Esophagus (tissue), 2 donors: ENCODE measurements at regions not wholly inside any gene's neighbourhood (a gene's known extent, or its start where the extent isn't known, plus 50 kb on each side); places are given as distances from the start of the nearest gene placed in this dataset.

Source experiments
- H3K27ac ChIP-seq, 2 donors: one replicate each; pipeline ENCODE4 v1.5.1; 2013; ENCODE audit warnings: low read depth in 2 of 2, mild to moderate bottlenecking in 2 of 2, inconsistent platforms in 1 of 2, low read length in 1 of 2, moderate library complexity in 1 of 2
- H3K27me3 ChIP-seq, 2 donors: one replicate each; pipeline ENCODE4 v1.6.1; 2013; ENCODE audit warnings: low read length in 2 of 2, control low read depth in 1 of 2, mild to moderate bottlenecking in 1 of 2; ENCODE audit not compliant: insufficient read depth in 2 of 2, control insufficient read depth in 1 of 2
- H3K36me3 ChIP-seq, 2 donors: one replicate each; pipeline ENCODE4 v1.6.1; 2013; ENCODE audit warnings: low read length in 1 of 2; ENCODE audit not compliant: control insufficient read depth in 2 of 2, insufficient read depth in 2 of 2
- H3K4me1 ChIP-seq, 2 donors: one replicate each; pipeline ENCODE4 v1.6.1; 2013; ENCODE audit warnings: low read length in 1 of 2; ENCODE audit not compliant: control insufficient read depth in 2 of 2, insufficient read depth in 2 of 2
- H3K4me3 ChIP-seq, 2 donors: one replicate each; pipeline ENCODE4 v1.5.1; 2013; ENCODE audit warnings: low read length in 2 of 2, mild to moderate bottlenecking in 2 of 2, low read depth in 1 of 2, moderate library complexity in 1 of 2
- H3K9me3 ChIP-seq, 2 donors: one replicate each; pipeline ENCODE4 v1.6.1; 2013; ENCODE audit warnings: mild to moderate bottlenecking in 2 of 2, low read depth in 1 of 2, low read length in 1 of 2, moderate library complexity in 1 of 2; ENCODE audit not compliant: control insufficient read depth in 2 of 2, insufficient read depth in 1 of 2
- WGBS, 2 donors: extraction: QIAGEN DNeasy Blood & Tissue Kit; methylation state at CpG; one replicate each; pipeline ENCODE4 v1.1.7; 2013; 5-methylcytosine and 5-hydroxymethylcytosine counted together
- donor health status: healthy with polysubstance abuse.
- donor health status: Bipolar disorder and iron deficiency.

DNA sequence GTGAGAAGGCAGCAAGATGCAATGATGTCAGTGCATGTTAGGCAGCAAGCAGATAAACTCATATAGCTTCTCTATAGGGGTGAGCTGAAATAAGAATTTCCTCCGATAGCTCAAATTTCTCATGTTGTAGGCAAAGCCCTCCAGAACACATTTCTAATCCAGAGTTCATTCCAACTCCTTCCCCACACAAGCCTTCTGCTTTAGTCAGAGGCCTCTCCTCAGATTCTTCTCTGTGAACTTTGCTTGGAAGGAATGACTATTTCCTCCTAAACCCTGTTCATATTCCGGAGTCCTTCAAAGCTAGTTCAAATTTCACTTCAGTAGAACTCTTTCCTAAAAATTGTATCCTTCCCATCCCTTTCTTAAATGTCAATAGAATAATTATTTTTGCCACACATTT, 144.8 kb downstream of the KCNJ2 start:
- no peaks in the 10 kb centered on the region for H3K4me1 ChIP-seq
- 82 to 87% methylated on average over 2 of the region's 2 CpGs for WGBS, 2 donors

DNA sequence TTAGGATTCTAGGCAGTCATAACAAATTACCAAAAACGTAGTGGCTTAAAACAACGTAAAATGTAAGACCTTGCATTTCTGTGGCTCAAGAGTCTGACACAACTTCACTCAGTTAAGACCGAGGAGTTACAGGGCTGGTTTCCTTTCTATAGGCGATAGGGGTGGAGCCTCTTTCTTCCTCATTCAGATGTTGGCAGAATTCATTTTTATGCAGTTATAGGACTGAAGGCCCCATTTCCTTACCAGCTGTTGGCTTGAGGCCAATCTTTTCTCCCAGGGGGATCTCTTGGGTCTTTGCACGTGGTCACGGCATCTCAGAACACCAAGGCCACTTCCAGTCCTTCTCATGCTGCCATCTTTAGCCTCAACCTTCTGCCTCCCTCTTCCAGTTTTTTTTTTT, 145.2 kb downstream of the KCNJ2 start:
- WGBS, 2 donors = 78% methylated on average over 6 of the region's 6 CpGs
- no peak overlapping the region for H3K27ac ChIP-seq
- no peaks in the 10 kb centered on the region for H3K9me3 ChIP-seq
- H3K4me3 ChIP-seq = no peak overlapping the region
- no peaks in the 10 kb centered on the region for H3K36me3 ChIP-seq
- H3K27me3 ChIP-seq = peaks cover 0 to 2% of the 10 kb centered on the region in 2 donors
- no peaks in the 10 kb centered on the region for H3K4me1 ChIP-seq

More for the DNA sequence above, 144.8 kb downstream of the KCNJ2 start:
- Histone ChIP-seq H3K4me3 (no peak overlapping the region), H3K9me3 (no peaks in the 10 kb centered on the region), H3K27me3 (peaks cover 0 to 2% of the 10 kb centered on the region in 2 donors), H3K27ac (no peak overlapping the region), H3K36me3 (no peaks in the 10 kb centered on the region)

DNA sequence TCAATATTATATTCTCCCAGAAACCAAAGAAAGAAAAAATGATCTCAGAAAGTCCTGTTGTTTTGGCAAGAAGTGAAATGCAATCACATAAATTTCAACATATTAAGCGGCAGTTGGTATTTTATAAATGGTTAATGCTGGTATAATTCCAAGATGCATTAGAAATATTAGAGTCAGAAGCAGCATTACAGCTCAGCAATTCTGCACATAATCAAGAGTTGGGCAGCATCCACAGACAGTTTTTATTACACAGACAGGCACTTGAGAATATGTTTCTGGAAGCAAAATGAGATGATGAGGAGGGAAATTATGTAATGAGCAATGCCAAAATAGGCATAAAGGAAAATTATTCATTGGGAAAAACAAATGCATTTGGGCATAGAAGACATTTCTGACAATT, 148.1 kb downstream of the KCNJ2 start:
- H3K27ac ChIP-seq = no peak overlapping the region
- H3K4me1 ChIP-seq = no peaks in the 10 kb centered on the region
- WGBS, 2 donors = 69 to 72% methylated on average over 1 of the region's 1 CpG

DNA sequence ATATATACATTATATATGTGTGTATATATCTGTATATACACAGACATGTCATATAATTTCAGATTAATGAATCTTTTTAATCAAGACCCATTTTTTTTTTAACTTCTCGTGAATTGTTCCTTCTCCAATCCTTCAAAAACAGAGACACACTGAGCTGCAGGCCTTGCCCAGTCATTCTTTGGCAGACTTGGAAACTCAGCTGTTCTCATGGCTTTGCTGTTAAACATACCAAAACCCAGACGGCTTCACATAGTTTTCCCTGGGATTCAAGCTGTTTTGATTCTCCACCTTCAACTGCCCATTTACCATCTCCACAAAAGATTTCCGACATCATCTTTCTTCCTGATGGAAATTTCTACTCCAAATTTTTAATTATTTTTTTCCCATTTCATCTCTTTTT, 148.7 kb downstream of the KCNJ2 start:
- H3K9me3 ChIP-seq = no peaks in the 10 kb centered on the region
- H3K27ac ChIP-seq = no peak overlapping the region
- H3K4me1 ChIP-seq = no peaks in the 10 kb centered on the region
- WGBS, 2 donors = 69 to 72% methylated on average over 3 of the region's 3 CpGs
- H3K4me3 ChIP-seq = no peak overlapping the region
- H3K36me3 ChIP-seq = no peaks in the 10 kb centered on the region
- H3K27me3 ChIP-seq = peaks cover 0 to 2% of the 10 kb centered on the region in 2 donors

More for the DNA sequence above, 148.1 kb downstream of the KCNJ2 start:
- Histone ChIP-seq H3K27me3 (peaks cover 0 to 2% of the 10 kb centered on the region in 2 donors), H3K36me3 (no peaks in the 10 kb centered on the region), H3K4me3 (no peak overlapping the region), H3K9me3 (no peaks in the 10 kb centered on the region)

DNA sequence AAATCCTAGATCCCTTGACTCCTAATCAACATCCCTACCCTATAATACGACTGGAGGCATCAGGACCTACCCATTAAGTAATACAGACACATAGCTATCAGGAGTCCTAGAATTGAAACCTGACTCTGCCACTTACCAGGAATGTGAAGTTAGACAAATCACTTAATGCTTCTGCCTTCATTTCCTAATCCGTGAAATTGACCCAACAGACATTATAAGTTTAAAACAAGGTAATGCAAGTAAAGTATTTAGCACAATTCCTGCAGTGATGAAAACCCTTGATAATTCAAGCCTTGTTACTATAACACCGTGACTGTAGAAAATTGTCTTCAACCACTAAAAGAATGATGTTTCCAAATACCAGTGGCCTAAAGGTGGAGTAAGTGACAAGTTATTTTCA, 150.2 kb downstream of the KCNJ2 start:
- no peaks in the 10 kb centered on the region for H3K4me1 ChIP-seq
- H3K27ac ChIP-seq = no peak overlapping the region
- 84 to 86% methylated on average over 3 of the region's 3 CpGs for WGBS, 2 donors
- H3K27me3 ChIP-seq = peaks cover 0 to 2% of the 10 kb centered on the region in 2 donors
- no peaks in the 10 kb centered on the region for H3K9me3 ChIP-seq
- no peaks in the 10 kb centered on the region for H3K36me3 ChIP-seq
- no peak overlapping the region for H3K4me3 ChIP-seq

DNA sequence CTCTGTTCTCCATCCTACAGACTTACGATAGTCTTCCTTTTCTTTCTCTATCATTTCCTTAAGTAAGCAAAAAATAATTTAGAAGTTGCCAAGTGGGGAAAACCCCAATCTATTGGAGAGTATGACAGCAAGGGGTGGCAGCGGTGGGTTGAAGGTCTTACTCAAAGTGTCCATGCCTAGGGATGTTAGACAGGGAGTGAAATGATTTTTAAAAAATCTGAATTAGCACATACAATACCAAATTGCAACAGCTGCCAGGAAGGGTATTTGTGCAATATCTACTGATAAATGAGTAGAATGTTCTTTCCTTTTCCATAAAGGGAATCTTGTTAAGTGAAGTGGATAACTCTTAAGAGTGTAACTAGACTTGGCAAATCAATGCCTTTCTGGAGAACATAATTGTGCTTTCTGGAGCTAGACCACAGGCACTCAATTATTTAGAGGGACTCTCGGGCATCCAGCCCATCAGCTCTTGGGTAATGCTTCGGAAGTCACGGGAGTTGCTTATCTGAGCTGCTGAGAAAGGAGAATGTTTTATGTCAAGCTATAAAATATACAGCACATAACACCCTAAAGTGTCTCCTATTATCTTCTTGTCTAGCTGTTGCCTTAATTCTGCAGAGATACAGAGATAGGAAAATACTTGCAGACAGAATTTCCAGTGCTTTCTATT, 151.5 kb downstream of the KCNJ2 start:
- Histone ChIP-seq H3K9me3 (no peaks in the 10 kb centered on the region), H3K27me3 (peaks cover 0 to 2% of the 10 kb centered on the region in 2 donors), H3K36me3 (no peaks in the 10 kb centered on the region), H3K4me1 (no peaks in the 10 kb centered on the region), H3K27ac (no peak overlapping the region), H3K4me3 (no peak overlapping the region)
- WGBS, 2 donors = 70 to 75% methylated on average over 5 of the region's 5 CpGs

DNA sequence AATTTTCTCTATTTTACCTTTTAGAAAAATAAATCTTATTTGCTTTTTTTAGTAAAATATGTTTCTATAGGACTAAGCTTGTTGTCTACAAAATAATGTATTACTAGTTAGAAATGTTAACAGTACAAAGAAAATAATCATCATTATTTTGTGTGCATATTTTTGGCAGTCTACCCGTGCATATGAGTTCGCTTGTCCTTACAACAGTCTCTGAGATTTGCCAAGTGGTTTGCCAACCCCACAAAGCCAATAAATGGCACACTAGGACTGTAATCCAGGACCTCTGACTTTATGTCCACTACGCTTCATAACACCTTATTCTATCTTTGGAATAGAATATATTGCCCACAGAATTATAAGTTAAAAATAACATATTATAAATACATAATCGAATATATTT, 152.0 kb downstream of the KCNJ2 start:
- Histone ChIP-seq H3K27ac (no peak overlapping the region), H3K9me3 (no peaks in the 10 kb centered on the region), H3K4me3 (no peak overlapping the region), H3K27me3 (peaks cover 0 to 2% of the 10 kb centered on the region in 2 donors), H3K36me3 (no peaks in the 10 kb centered on the region), H3K4me1 (no peaks in the 10 kb centered on the region)
- WGBS, 2 donors = 76 to 78% methylated on average over 4 of the region's 4 CpGs

DNA sequence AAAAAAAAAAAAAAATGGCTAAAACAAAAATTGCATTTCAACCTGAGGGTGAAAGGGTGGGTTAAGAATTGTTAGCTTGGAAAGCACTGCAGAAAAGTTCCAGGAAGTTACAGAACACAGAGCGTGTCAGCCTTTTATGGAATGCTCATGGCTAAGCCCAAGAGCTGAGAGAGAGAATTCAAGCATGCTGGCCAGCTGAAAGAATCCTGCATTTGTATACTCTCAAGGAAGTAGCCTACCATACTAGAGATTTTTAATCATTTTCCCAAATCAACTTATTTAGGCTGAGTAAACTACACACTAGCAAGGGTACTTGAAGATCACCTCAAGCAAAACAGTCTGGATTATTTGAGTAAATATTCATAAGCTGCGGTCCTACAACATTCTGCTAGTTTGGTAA, 153.9 kb downstream of the KCNJ2 start:
- no peaks in the 10 kb centered on the region for H3K36me3 ChIP-seq
- no peak overlapping the region for H3K27ac ChIP-seq
- H3K27me3 ChIP-seq = peaks cover 0 to 2% of the 10 kb centered on the region in 2 donors
- 79 to 84% methylated on average over 2 of the region's 2 CpGs for WGBS, 2 donors
- no peak overlapping the region for H3K4me3 ChIP-seq
- no peaks in the 10 kb centered on the region for H3K4me1 ChIP-seq
- H3K9me3 ChIP-seq = no peaks in the 10 kb centered on the region

DNA sequence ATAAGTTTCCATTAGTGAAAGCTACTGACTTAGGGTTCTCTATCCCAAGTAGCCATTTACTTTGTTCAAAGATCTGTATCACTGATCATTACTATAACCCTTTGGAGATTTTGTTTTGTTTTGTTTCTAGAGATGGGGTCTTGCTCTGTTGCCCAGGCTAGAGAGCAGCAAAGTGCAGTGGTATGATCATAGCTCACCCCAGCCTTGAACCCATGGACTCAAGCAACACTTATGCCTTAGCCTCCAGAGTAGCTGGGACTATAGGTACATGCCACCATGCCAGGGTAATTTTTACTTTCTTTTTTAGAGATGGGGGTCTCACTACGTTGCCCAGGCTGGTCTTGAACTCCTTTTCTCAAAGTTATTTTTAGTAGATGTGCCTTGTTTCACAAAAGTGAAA, 154.7 kb downstream of the KCNJ2 start:
- Histone ChIP-seq H3K27me3 (no peaks in the 10 kb centered on the region), H3K27ac (no peak overlapping the region), H3K4me1 (no peaks in the 10 kb centered on the region), H3K4me3 (no peak overlapping the region), H3K9me3 (no peaks in the 10 kb centered on the region), H3K36me3 (no peaks in the 10 kb centered on the region)
- 67 to 81% methylated on average over 1 of the region's 1 CpG for WGBS, 2 donors

DNA sequence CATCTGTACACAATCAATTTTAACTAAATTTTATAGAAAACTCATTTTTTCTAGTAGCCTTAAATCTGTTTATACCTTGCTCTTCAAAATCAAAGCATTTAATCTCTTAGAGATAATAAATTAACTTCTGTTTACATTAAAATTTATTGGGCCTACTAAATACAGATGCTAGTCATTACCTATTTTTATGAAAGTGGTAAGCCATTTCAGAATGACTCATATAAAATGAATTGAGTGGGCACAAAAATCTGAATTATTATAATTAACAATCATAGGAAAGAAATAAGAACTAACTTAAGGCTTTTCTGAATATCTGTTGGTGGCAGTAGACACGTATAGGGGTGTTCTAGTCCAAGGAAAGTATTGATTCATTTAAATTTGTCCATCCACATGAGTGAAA, 157.9 kb downstream of the KCNJ2 start:
- Histone ChIP-seq H3K27me3 (no peaks in the 10 kb centered on the region), H3K36me3 (no peaks in the 10 kb centered on the region), H3K4me3 (no peak overlapping the region), H3K9me3 (peaks cover 0 to under 1% of the 10 kb centered on the region in 2 donors), H3K4me1 (no peaks in the 10 kb centered on the region), H3K27ac (no peak overlapping the region)
- WGBS, 2 donors = 72 to 76% methylated on average over 1 of the region's 1 CpG
